ENCODE measurements at regions not wholly inside any gene's neighbourhood (a gene's known extent, or its start where the extent isn't known, plus 50 kb on each side); places are given as distances from the start of the nearest gene placed in this dataset.

DNA sequence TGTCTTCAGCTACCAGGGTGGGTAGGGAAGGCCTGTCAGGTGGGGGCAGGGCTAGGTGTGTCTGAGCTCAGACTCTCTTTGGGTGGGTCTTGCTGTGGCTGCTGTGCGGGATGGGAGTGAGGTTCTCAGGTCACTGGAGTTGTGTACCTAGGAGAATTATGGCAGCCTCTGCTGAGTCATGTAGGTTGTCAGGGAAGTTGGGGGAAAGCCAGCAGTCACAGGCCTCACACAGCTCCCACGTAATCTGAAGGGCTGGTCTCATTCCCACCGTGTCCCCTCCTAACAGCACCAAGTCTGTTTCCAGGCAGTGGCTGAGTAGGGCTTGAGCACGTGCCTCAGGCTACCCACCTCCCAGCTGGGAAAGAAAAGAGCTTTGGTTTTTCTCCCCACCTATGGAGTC, 67.0 kb downstream of the CHCHD4 start:
- no peak overlapping the region for H3K27ac ChIP-seq
- H3K4me3 ChIP-seq = no peak overlapping the region
- H3K36me3 ChIP-seq = no peaks in the 10 kb centered on the region
- H3K9me3 ChIP-seq = no peaks in the 10 kb centered on the region
- intact Hi-C loops (cut with DNase I) = no loop called here
- 69 to 72% methylated on average over 4 of the region's 4 CpGs for WGBS, 2 donors
- no peaks in the 10 kb centered on the region for H3K4me1 ChIP-seq
- no peak for DNase-seq
- ATAC-seq = no peak
- peaks cover 0 to 3% (median 0%) of the 10 kb centered on the region in 4 donors for H3K27me3 ChIP-seq
- FAIRE-seq = no peak
- TF ChIP-seq CTCF (IDR thresholded peaks at IDR 0.05) = no peak

GRCh38 chr3:14047841-14048240, 76.8 kb downstream of the CHCHD4 start:
- no peak for DNase-seq
- TF ChIP-seq CTCF (IDR thresholded peaks at IDR 0.05) = no peak
- Histone ChIP-seq H3K4me3 (no peak overlapping the region), H3K27ac (no peak overlapping the region), H3K27me3 (no peaks in the 10 kb centered on the region), H3K9me3 (no peaks in the 10 kb centered on the region), H3K36me3 (no peaks in the 10 kb centered on the region), H3K4me1 (no peaks in the 10 kb centered on the region)
- FAIRE-seq = no peak
- no peak for ATAC-seq
- intact Hi-C loops (cut with DNase I) = no loop called here

DNA sequence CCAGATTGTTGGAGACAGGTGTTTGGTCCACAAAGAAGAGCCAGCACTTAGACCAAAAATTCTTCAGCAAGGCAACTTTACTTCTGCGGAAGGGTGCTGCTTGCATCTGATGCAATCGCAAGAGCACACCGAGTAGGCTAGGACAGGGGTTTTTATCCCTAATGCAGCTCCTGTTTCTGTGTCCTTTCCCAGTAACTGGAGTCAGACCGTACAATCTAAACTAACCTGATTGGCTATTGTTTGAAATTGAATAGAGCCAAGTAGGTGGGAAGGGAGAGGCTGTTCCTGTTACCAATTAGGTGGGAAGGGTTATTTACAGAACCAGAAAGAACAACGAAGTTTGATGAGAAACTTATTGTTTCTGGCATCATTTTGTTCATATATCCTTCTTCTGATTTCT, 77.6 kb downstream of the CHCHD4 start:
- no peak for FAIRE-seq
- no peak for DNase-seq
- ATAC-seq = no peak
- Histone ChIP-seq H3K4me1 (no peaks in the 10 kb centered on the region), H3K27ac (no peak overlapping the region), H3K4me3 (no peak overlapping the region), H3K36me3 (no peaks in the 10 kb centered on the region), H3K27me3 (no peaks in the 10 kb centered on the region), H3K9me3 (no peaks in the 10 kb centered on the region)
- 49 to 51% methylated on average over 5 of the region's 5 CpGs for WGBS, 2 donors
- intact Hi-C loops (cut with DNase I) = no loop called here
- no peak for TF ChIP-seq CTCF (IDR thresholded peaks at IDR 0.05)

GRCh38 chr3:14042680-14043079, 82.0 kb downstream of the CHCHD4 start:
- Histone ChIP-seq H3K4me3 (no peak overlapping the region), H3K36me3 (no peaks in the 10 kb centered on the region), H3K4me1 (no peaks in the 10 kb centered on the region), H3K27me3 (no peaks in the 10 kb centered on the region), H3K27ac (no peak overlapping the region), H3K9me3 (no peaks in the 10 kb centered on the region)
- DNase-seq (no peak), FAIRE-seq (no peak), ATAC-seq (no peak)
- no peak for TF ChIP-seq CTCF (IDR thresholded peaks at IDR 0.05)
- 61 to 63% methylated on average over 3 of the region's 3 CpGs for WGBS, 2 donors
- intact Hi-C loops (cut with DNase I) = no loop called here

DNA sequence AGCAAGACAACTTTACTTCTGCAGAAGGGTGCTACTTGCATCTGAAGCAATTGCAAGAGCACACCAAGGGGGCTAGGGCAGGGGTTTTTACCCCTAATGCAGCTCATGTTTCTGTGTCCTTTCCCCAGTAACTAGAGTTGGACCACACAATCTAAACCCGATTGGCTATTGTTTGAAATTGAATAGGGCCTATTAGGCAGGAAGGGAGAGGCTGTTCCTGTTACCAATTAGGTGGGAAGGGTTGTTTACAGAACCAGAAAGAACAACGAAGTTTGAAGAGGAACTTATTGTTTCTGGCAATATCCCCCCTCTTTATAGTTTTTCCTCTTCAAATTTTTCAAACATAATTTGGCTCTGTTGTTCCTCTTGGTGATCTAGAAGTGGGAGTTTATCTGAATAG, 85.5 kb downstream of the CHCHD4 start:
- 18 to 36% methylated on average over 2 of the region's 2 CpGs for WGBS, 2 donors
- no peak for FAIRE-seq

More for the DNA sequence above, 85.5 kb downstream of the CHCHD4 start:
- TF ChIP-seq CTCF (IDR thresholded peaks at IDR 0.05) = no peak
- H3K27ac ChIP-seq = no peak overlapping the region
- intact Hi-C loops (cut with DNase I) = no loop called here
- ATAC-seq = no peak
- H3K36me3 ChIP-seq = no peaks in the 10 kb centered on the region
- H3K27me3 ChIP-seq = no peaks in the 10 kb centered on the region
- no peak for DNase-seq
- H3K9me3 ChIP-seq = no peaks in the 10 kb centered on the region
- no peak overlapping the region for H3K4me3 ChIP-seq
- no peaks in the 10 kb centered on the region for H3K4me1 ChIP-seq
